ENCODE measurements at regions not wholly inside any gene's neighbourhood (a gene's known extent, or its start where the extent isn't known, plus 50 kb on each side); places are given as distances from the start of the nearest gene placed in this dataset.
"Not testable (repeated sequence)": the region's sequence is repeated elsewhere in the genome, so short reads cannot be mapped to it uniquely, and the experiment has no call there.

GRCh38 chr15:20473465-20473864 lies 68.1 kb downstream of the GOLGA6L6 start:
- DNase-seq (ENCODE audit: low read depth in 2 of 2): not testable (repeated sequence)

GRCh38 chr15:20472983-20473382 lies 68.6 kb downstream of the GOLGA6L6 start:
- not testable (repeated sequence) for DNase-seq (ENCODE audit: low read depth in 2 of 2)

GRCh38 chr15:20470810-20471209 lies 70.8 kb downstream of the GOLGA6L6 start:
- not testable (repeated sequence) for DNase-seq (ENCODE audit: low read depth in 2 of 2)

GRCh38 chr15:20441138-20441537 lies 100.5 kb downstream of the GOLGA6L6 start:
- DNase-seq (ENCODE audit: low read depth in 2 of 2): not testable (repeated sequence)

- DNase-seq (ENCODE audit: low read depth in 2 of 2): not testable (repeated sequence)
These were observed 101.2 kb downstream of the GOLGA6L6 start for GRCh38 chr15:20440390-20440789.

GRCh38 chr15:20439111-20439510 lies 102.5 kb downstream of the GOLGA6L6 start:
- DNase-seq (ENCODE audit: low read depth in 2 of 2): not testable (repeated sequence)

- DNase-seq (ENCODE audit: low read depth in 2 of 2): not testable (repeated sequence)
These were observed 103.3 kb downstream of the GOLGA6L6 start for GRCh38 chr15:20438255-20438654.

GRCh38 chr15:20433468-20433867 lies 108.1 kb downstream of the GOLGA6L6 start:
- DNase-seq (ENCODE audit: low read depth in 2 of 2): not testable (repeated sequence)

GRCh38 chr15:20430495-20430894 lies 111.1 kb downstream of the GOLGA6L6 start:
- DNase-seq (ENCODE audit: low read depth in 2 of 2): not testable (repeated sequence)

- not testable (repeated sequence) for DNase-seq (ENCODE audit: low read depth in 2 of 2)
These were observed 120.9 kb downstream of the GOLGA6L6 start for GRCh38 chr15:20420710-20421109.

- DNase-seq (ENCODE audit: low read depth in 2 of 2): not testable (repeated sequence)
These were observed 125.0 kb downstream of the GOLGA6L6 start for GRCh38 chr15:20416618-20417017.

GRCh38 chr15:20409667-20410198 lies 131.9 kb downstream of the GOLGA6L6 start:
- not testable (repeated sequence) for DNase-seq (ENCODE audit: low read depth in 2 of 2)

GRCh38 chr15:20409247-20409646 lies 132.4 kb downstream of the GOLGA6L6 start:
- no peak for DNase-seq (ENCODE audit: low read depth in 2 of 2)

- DNase-seq (ENCODE audit: low read depth in 2 of 2): no peak
These were observed 134.0 kb downstream of the GOLGA6L6 start for GRCh38 chr15:20407553-20407952.

- not testable (repeated sequence) for DNase-seq (ENCODE audit: low read depth in 2 of 2)
These were observed 137.0 kb downstream of the GOLGA6L6 start for GRCh38 chr15:20404571-20404970.

- not testable (repeated sequence) for DNase-seq (ENCODE audit: low read depth in 2 of 2)
These were observed 139.0 kb downstream of the GOLGA6L6 start for GRCh38 chr15:20402586-20402985.

- DNase-seq (ENCODE audit: low read depth in 2 of 2): not testable (repeated sequence)
These were observed 140.5 kb downstream of the GOLGA6L6 start for GRCh38 chr15:20401058-20401457.

GRCh38 chr15:20398680-20399079 lies 142.9 kb downstream of the GOLGA6L6 start:
- DNase-seq (ENCODE audit: low read depth in 2 of 2): not testable (repeated sequence)

GRCh38 chr15:20388161-20388560 lies 153.4 kb downstream of the GOLGA6L6 start:
- DNase-seq (ENCODE audit: low read depth in 2 of 2): not testable (repeated sequence)

- no peak for DNase-seq (ENCODE audit: low read depth in 2 of 2)
These were observed 155.4 kb downstream of the GOLGA6L6 start for GRCh38 chr15:20386198-20386597.

GRCh38 chr15:20380199-20380598 lies 161.4 kb downstream of the GOLGA6L6 start:
- DNase-seq (ENCODE audit: low read depth in 2 of 2): not testable (repeated sequence)

- DNase-seq (ENCODE audit: low read depth in 2 of 2): no peak
These were observed 164.7 kb downstream of the GOLGA6L6 start for GRCh38 chr15:20376872-20377271.

GRCh38 chr15:20372416-20372815 lies 169.2 kb downstream of the GOLGA6L6 start:
- not testable (repeated sequence) for DNase-seq (ENCODE audit: low read depth in 2 of 2)

GRCh38 chr15:20369500-20369899 lies 172.1 kb downstream of the GOLGA6L6 start:
- DNase-seq (ENCODE audit: low read depth in 2 of 2): no peak

All from stimulated activated CD4-positive, alpha-beta T cell treated with anti-CD3 and anti-CD28 coated beads, Interleukin-12 subunit alpha, Interleukin-12 subunit beta, amount 100 ng/mL, for 24 hours (primary cell).